H9 (cell line): ENCODE measurements at regions not wholly inside any gene's neighbourhood (a gene's known extent, or its start where the extent isn't known, plus 50 kb on each side); places are given as distances from the start of the nearest gene placed in this dataset.
A peak's percentile ranks its signal among the peaks of the same experiment; 100 is the strongest.
"Not testable (repeated sequence)": the region's sequence is repeated elsewhere in the genome, so short reads cannot be mapped to it uniquely, and the experiment has no call there.

Source experiments
- DNase-seq: peaks from one replicate; pipeline ENCODE4 v3.0.0-alpha.2; 2017
- H2AFZ ChIP-seq: one replicate; pipeline ENCODE4 v1.6.1; 2013; ENCODE audit warnings: mild to moderate bottlenecking, low read length, control low read depth, moderate library complexity
- H2AK5ac ChIP-seq: 2 replicates; pipeline ENCODE4 v1.6.1; 2013; ENCODE audit warnings: low read length, control low read depth, mixed read lengths; ENCODE audit not compliant: insufficient read length
- H2BK120ac ChIP-seq: one replicate; pipeline ENCODE4 v1.6.1; 2013; ENCODE audit warnings: low read depth, mild to moderate bottlenecking, low read length, control low read depth, inconsistent platforms; ENCODE audit not compliant: poor library complexity, severe bottlenecking
- H2BK12ac ChIP-seq: 2 replicates; pipeline ENCODE4 v1.6.1; 2013; ENCODE audit warnings: low read length, control low read depth, mixed read lengths, low read depth; ENCODE audit not compliant: insufficient read length
- H2BK15ac ChIP-seq: 2 replicates; pipeline ENCODE4 v1.6.1; 2013; ENCODE audit warnings: low read depth, low read length, control low read depth
- H2BK20ac ChIP-seq: one replicate; pipeline ENCODE4 v1.6.1; 2013; ENCODE audit warnings: low read depth, mild to moderate bottlenecking, low read length, control low read depth, inconsistent platforms; ENCODE audit not compliant: poor library complexity, severe bottlenecking
- H2BK5ac ChIP-seq: 2 replicates; pipeline ENCODE4 v1.6.1; 2013; ENCODE audit warnings: low read length, control low read depth, mixed read lengths; ENCODE audit not compliant: insufficient read length
- H3K14ac ChIP-seq: 2 replicates; pipeline ENCODE4 v1.6.1; 2013; ENCODE audit warnings: low read length, control low read depth; ENCODE audit not compliant: insufficient read depth
- H3K18ac ChIP-seq: 2 replicates; pipeline ENCODE4 v1.6.1; 2013; ENCODE audit warnings: low read depth, mild to moderate bottlenecking, mixed read lengths, low read length, control low read depth; ENCODE audit not compliant: insufficient read length
- H3K23ac ChIP-seq: 2 replicates; pipeline ENCODE4 v1.6.1; 2013; ENCODE audit warnings: low read length, control low read depth, mixed read lengths, low read depth; ENCODE audit not compliant: insufficient read length
- H3K23me2 ChIP-seq: 2 replicates; pipeline ENCODE4 v1.6.1; 2013; ENCODE audit warnings: low read depth, mild to moderate bottlenecking, mixed read lengths, low read length, control low read depth; ENCODE audit not compliant: insufficient read length, poor library complexity, severe bottlenecking
- H3K27ac ChIP-seq: 2 replicates; pipeline ENCODE4 v1.5.1; 2013; ENCODE audit warnings: low read length, control low read depth, mixed read lengths, low read depth; ENCODE audit not compliant: insufficient read length
- H3K27me3 ChIP-seq: 2 replicates; pipeline ENCODE4 v1.6.1; 2013; ENCODE audit warnings: low read length, control low read depth, inconsistent platforms; ENCODE audit not compliant: insufficient read depth
- H3K4ac ChIP-seq: 2 replicates; pipeline ENCODE4 v1.6.1; 2013; ENCODE audit warnings: low read depth, mild to moderate bottlenecking, control low read depth, inconsistent platforms, low read length, moderate library complexity
- H3K4me1 ChIP-seq: 2 replicates; pipeline ENCODE4 v1.6.1; 2013; ENCODE audit warnings: low read length, control low read depth, inconsistent platforms; ENCODE audit not compliant: insufficient read depth
- H3K4me2 ChIP-seq: 2 replicates; pipeline ENCODE4 v1.6.1; 2013; ENCODE audit warnings: low read length, control low read depth, mixed read lengths; ENCODE audit not compliant: insufficient read length, insufficient read depth
- H3K56ac ChIP-seq: 2 replicates; pipeline ENCODE4 v1.6.1; 2013; ENCODE audit warnings: low read depth, mild to moderate bottlenecking, mixed read lengths, low read length, control low read depth; ENCODE audit not compliant: insufficient read length
- H3K79me1 ChIP-seq: 2 replicates; pipeline ENCODE4 v1.6.1; 2013; ENCODE audit warnings: low read depth, mild to moderate bottlenecking, moderate library complexity, low read length, control low read depth, inconsistent platforms; ENCODE audit not compliant: insufficient read depth, poor library complexity, severe bottlenecking
- H3K79me2 ChIP-seq: 2 replicates; pipeline ENCODE4 v1.6.1; 2013; ENCODE audit warnings: low read length, control low read depth, inconsistent platforms; ENCODE audit not compliant: insufficient read depth
- H3K9ac ChIP-seq: 2 replicates; pipeline ENCODE4 v1.6.1; 2013; ENCODE audit warnings: low read length, control low read depth, mixed read lengths; ENCODE audit not compliant: insufficient read length; ENCODE audit errors: extremely low read depth
- H3K9me3 ChIP-seq: one replicate; pipeline ENCODE4 v1.6.1; 2013; ENCODE audit warnings: low read depth, low read length, inconsistent platforms; ENCODE audit not compliant: control insufficient read depth
- H3T11ph ChIP-seq: one replicate; pipeline ENCODE4 v1.6.1; 2013; ENCODE audit warnings: mild to moderate bottlenecking, low read length, control low read depth, inconsistent platforms
- H4K20me1 ChIP-seq: one replicate; pipeline ENCODE4 v1.6.1; 2013; ENCODE audit not compliant: control insufficient read depth, insufficient read length, insufficient read depth
- H4K5ac ChIP-seq: 2 replicates; pipeline ENCODE4 v1.6.1; 2013; ENCODE audit warnings: low read depth, mild to moderate bottlenecking, mixed read lengths, low read length, control low read depth; ENCODE audit not compliant: insufficient read length
- H4K8ac ChIP-seq: replicated peaks from 2 replicates; pipeline ENCODE4 v1.6.1; 2013; ENCODE audit warnings: low read length, control low read depth, mixed read lengths, low read depth; ENCODE audit not compliant: insufficient read length
- H4K91ac ChIP-seq: 2 replicates; pipeline ENCODE4 v1.6.1; 2013; ENCODE audit warnings: low read depth, mild to moderate bottlenecking, moderate library complexity, mixed read lengths, low read length, control low read depth; ENCODE audit not compliant: insufficient read length
- H3K27ac Mint-ChIP-seq, 3 experiments: 2 replicates in 2 of 3; 3 replicates in 1 of 3; pipeline ENCODE4 v1.8.0; 2020 to 2021; ENCODE audit warnings: mixed read lengths in 3 of 3, mild to moderate bottlenecking in 1 of 3, moderate library complexity in 1 of 3
- H3K27me3 Mint-ChIP-seq: 2 replicates; pipeline ENCODE4 v1.8.0; 2021; ENCODE audit warnings: low read depth, mild to moderate bottlenecking, moderate library complexity, mixed read lengths
- H3K36me3 Mint-ChIP-seq, 3 experiments: 2 replicates in 2 of 3; 3 replicates in 1 of 3; pipeline ENCODE4 v1.8.0; 2020 to 2021; ENCODE audit warnings: low read depth in 3 of 3, mixed read lengths in 3 of 3; ENCODE audit not compliant: insufficient read depth in 1 of 3
- H3K4me1 Mint-ChIP-seq, 2 experiments: 2 replicates each; pipeline ENCODE4 v1.8.0; 2020; ENCODE audit warnings: mixed read lengths in 2 of 2
- H3K4me3 Mint-ChIP-seq, 2 experiments: 2 replicates in 1 of 2; 3 replicates in 1 of 2; pipeline ENCODE4 v1.8.0; 2020 to 2021; ENCODE audit warnings: mild to moderate bottlenecking in 2 of 2, mixed read lengths in 2 of 2, moderate library complexity in 1 of 2
- H3K9me3 Mint-ChIP-seq, 2 experiments: 2 replicates in 1 of 2; 3 replicates in 1 of 2; pipeline ENCODE4 v1.8.0; 2020; ENCODE audit warnings: mild to moderate bottlenecking in 2 of 2, mixed read lengths in 2 of 2, moderate library complexity in 1 of 2
- CTCF ChIP-seq: fragments of 200-600 bp; sonication (generic); conservative IDR thresholded peaks from 3 replicates; pipeline ENCODE4 v1.8.0; 2021; ENCODE audit warnings: antibody characterized with exemption, mild to moderate bottlenecking
- WGBS: extraction: QIAGEN DNeasy Blood & Tissue Kit; methylation state at CpG from one replicate; pipeline ENCODE4 v1.1.7; 2013; ENCODE audit warnings: missing lambda C conversion rate, low lambda C conversion rate, mixed read lengths; ENCODE audit not compliant: insufficient read length; ENCODE audit errors: extremely low coverage; 5-methylcytosine and 5-hydroxymethylcytosine counted together

GRCh38 chr2:131645177-131645765, 117.6 kb downstream of the CCDC74A start:
- H3K4me1 Mint-ChIP-seq: no peaks in the 10 kb centered on the region
- no peak overlapping the region for H3K56ac ChIP-seq
- peaks cover 9% of the 10 kb centered on the region for H3K27me3 Mint-ChIP-seq
- H4K5ac ChIP-seq: no peak overlapping the region
- no peak for TF ChIP-seq CTCF
- no peak overlapping the region for H2BK15ac ChIP-seq
- H2BK120ac ChIP-seq: no peak overlapping the region
- H3K36me3 Mint-ChIP-seq: no peaks in the 10 kb centered on the region
- no peak overlapping the region for H3K4me3 Mint-ChIP-seq
- no peak overlapping the region for H4K91ac ChIP-seq
- no peaks in the 10 kb centered on the region for H3K27me3 ChIP-seq
- no peak for DNase-seq
- no peak overlapping the region for H3K27ac ChIP-seq
- H3K9me3 ChIP-seq: no peaks in the 10 kb centered on the region
- no peak overlapping the region for H3K23ac ChIP-seq
- no peak overlapping the region for H2AK5ac ChIP-seq
- H3K14ac ChIP-seq: no peak overlapping the region
- H3T11ph ChIP-seq: no peak overlapping the region
- no peak overlapping the region for H2BK20ac ChIP-seq
- no CpG with 5 or more reads among the region's 14 CpGs for WGBS
- H3K79me2 ChIP-seq: no peaks in the 10 kb centered on the region
- H3K4me1 ChIP-seq: no peaks in the 10 kb centered on the region
- no peak overlapping the region for H2BK5ac ChIP-seq
- no peaks in the 10 kb centered on the region for H4K20me1 ChIP-seq
- H3K27ac Mint-ChIP-seq: no peak overlapping the region
- H3K9me3 Mint-ChIP-seq: peaks cover 0 to 3% of the 10 kb centered on the region in 2 experiments; a peak in 2 of 5 replicates
- H3K9ac ChIP-seq: no peak overlapping the region
- peak overlapping the region; percentile 5 for H4K8ac ChIP-seq
- no peaks in the 10 kb centered on the region for H3K79me1 ChIP-seq
- H3K4me2 ChIP-seq: no peak overlapping the region
- no peak overlapping the region for H3K18ac ChIP-seq
- no peak overlapping the region for H2BK12ac ChIP-seq
- H3K4ac ChIP-seq: no peak overlapping the region
- no peak overlapping the region for H2AFZ ChIP-seq
- no peaks in the 10 kb centered on the region for H3K23me2 ChIP-seq

GRCh38 chr2:131646220-131646619, 118.5 kb downstream of the CCDC74A start:
- H3T11ph ChIP-seq, H3K79me1 ChIP-seq, H3K9ac ChIP-seq, H2AFZ ChIP-seq, H2BK12ac ChIP-seq, H4K20me1 ChIP-seq, DNase-seq, H4K5ac ChIP-seq, H3K27ac ChIP-seq, H4K91ac ChIP-seq, H3K9me3 Mint-ChIP-seq, H2BK15ac ChIP-seq, H4K8ac ChIP-seq, H3K27me3 ChIP-seq, H3K4ac ChIP-seq, H3K18ac ChIP-seq, H3K79me2 ChIP-seq, H3K4me1 ChIP-seq, H3K56ac ChIP-seq, H3K23ac ChIP-seq, H3K23me2 ChIP-seq, H2BK20ac ChIP-seq, H3K36me3 Mint-ChIP-seq, H3K14ac ChIP-seq, H2BK5ac ChIP-seq, H3K4me3 Mint-ChIP-seq, H3K9me3 ChIP-seq, H3K27ac Mint-ChIP-seq, H3K4me2 ChIP-seq, H2BK120ac ChIP-seq, H2AK5ac ChIP-seq, H3K4me1 Mint-ChIP-seq: not testable (repeated sequence)
- no CpG with 5 or more reads among the region's 15 CpGs for WGBS
- H3K27me3 Mint-ChIP-seq: peaks cover 11% of the 10 kb centered on the region
